ENCODE measurements at regions not wholly inside any gene's neighbourhood (a gene's known extent, or its start where the extent isn't known, plus 50 kb on each side); places are given as distances from the start of the nearest gene placed in this dataset.
A peak's percentile ranks its signal among the peaks of the same experiment; 100 is the strongest.

- DNase-seq (ENCODE audit: extremely low read depth in 1 of 11, low read depth in 9 of 11, low spot score in 4 of 11) = no peak
Observed at GRCh38 chr18:71682591-71682990, 861.6 kb downstream of the CBLN2 start.

- no peak for DNase-seq (ENCODE audit: extremely low read depth in 1 of 11, low read depth in 9 of 11, low spot score in 4 of 11)
Observed at GRCh38 chr18:71678144-71678543, 866.0 kb downstream of the CBLN2 start.

GRCh38 chr18:71673954-71674353, 870.2 kb downstream of the CBLN2 start:
- DNase-seq (ENCODE audit: extremely low read depth in 1 of 11, low read depth in 9 of 11, low spot score in 4 of 11) = no peak

- no peak for DNase-seq (ENCODE audit: extremely low read depth in 1 of 11, low read depth in 9 of 11, low spot score in 4 of 11)
Observed at GRCh38 chr18:71673498-71673897, 870.6 kb downstream of the CBLN2 start.

- DNase-seq (ENCODE audit: extremely low read depth in 1 of 11, low read depth in 9 of 11, low spot score in 4 of 11) = no peak
Observed at GRCh38 chr18:71666481-71666880, 877.7 kb downstream of the CBLN2 start.

GRCh38 chr18:71665131-71665530, 879.0 kb downstream of the CBLN2 start:
- DNase-seq (ENCODE audit: extremely low read depth in 1 of 11, low read depth in 9 of 11, low spot score in 4 of 11) = no peak

- no peak for DNase-seq (ENCODE audit: extremely low read depth in 1 of 11, low read depth in 9 of 11, low spot score in 4 of 11)
Observed at GRCh38 chr18:71643822-71644221, 900.3 kb downstream of the CBLN2 start.

- no peak for DNase-seq (ENCODE audit: extremely low read depth in 1 of 11, low read depth in 9 of 11, low spot score in 4 of 11)
Observed at GRCh38 chr18:71630696-71631095, 913.4 kb downstream of the CBLN2 start.

- DNase-seq (ENCODE audit: extremely low read depth in 1 of 11, low read depth in 9 of 11, low spot score in 4 of 11) = no peak
Observed at GRCh38 chr18:71625556-71626090, 918.5 kb downstream of the CBLN2 start.

- no peak for DNase-seq (ENCODE audit: extremely low read depth in 1 of 11, low read depth in 9 of 11, low spot score in 4 of 11)
Observed at GRCh38 chr18:71598374-71598773, 945.8 kb downstream of the CBLN2 start.

- DNase-seq (ENCODE audit: extremely low read depth in 1 of 11, low read depth in 9 of 11, low spot score in 4 of 11) = no peak
Observed at GRCh38 chr18:71597219-71597618, 946.9 kb downstream of the CBLN2 start.

- no peak for DNase-seq (ENCODE audit: extremely low read depth in 1 of 11, low read depth in 9 of 11, low spot score in 4 of 11)
Observed at GRCh38 chr18:71583252-71583651, 960.9 kb downstream of the CBLN2 start.

GRCh38 chr18:71554686-71555085, 989.5 kb downstream of the CBLN2 start:
- DNase-seq (ENCODE audit: extremely low read depth in 1 of 11, low read depth in 9 of 11, low spot score in 4 of 11) = no peak

- DNase-seq (ENCODE audit: extremely low read depth in 1 of 11, low read depth in 9 of 11, low spot score in 4 of 11) = no peak
Observed at GRCh38 chr18:71541643-71542042, 1002.5 kb downstream of the CBLN2 start.

- DNase-seq (ENCODE audit: extremely low read depth in 1 of 11, low read depth in 9 of 11, low spot score in 4 of 11) = no peak
Observed at GRCh38 chr18:71529703-71530303, 1014.3 kb downstream of the CBLN2 start.

- DNase-seq (ENCODE audit: extremely low read depth in 1 of 11, low read depth in 9 of 11, low spot score in 4 of 11) = peak in 1 of 11 donors; percentile 7
Observed at GRCh38 chr18:71523483-71524435, 1020.4 kb downstream of the CBLN2 start.

GRCh38 chr18:71505526-71505925, 1038.6 kb downstream of the CBLN2 start:
- no peak for DNase-seq (ENCODE audit: extremely low read depth in 1 of 11, low read depth in 9 of 11, low spot score in 4 of 11)

- DNase-seq (ENCODE audit: extremely low read depth in 1 of 11, low read depth in 9 of 11, low spot score in 4 of 11) = no peak
Observed at GRCh38 chr18:71503222-71503621, 1040.9 kb downstream of the CBLN2 start.

- no peak for DNase-seq (ENCODE audit: extremely low read depth in 1 of 11, low read depth in 9 of 11, low spot score in 4 of 11)
Observed at GRCh38 chr18:71485611-71486010, 1058.5 kb downstream of the CBLN2 start.
